SW 1271 (cell line): ENCODE measurements at regions not wholly inside any gene's neighbourhood (a gene's known extent, or its start where the extent isn't known, plus 50 kb on each side); places are given as distances from the start of the nearest gene placed in this dataset.

ENCODE experiments used
- DNase-seq, 2 experiments: peaks; one replicate each; lab custom pipeline; 2025; lab: John Stamatoyannopoulos, UW

- no peak for DNase-seq
These were observed 416.7 kb upstream of the CRIM1 start for GRCh38 chr2:35938838-35939237.

GRCh38 chr2:35933031-35933430 lies 422.5 kb upstream of the CRIM1 start:
- DNase-seq, result no peak

GRCh38 chr2:35932276-35932963 lies 423.2 kb upstream of the CRIM1 start:
- DNase-seq, result no peak

- no peak for DNase-seq
These were observed 424.0 kb upstream of the CRIM1 start for GRCh38 chr2:35931626-35932025.

GRCh38 chr2:35931115-35931514 lies 424.5 kb upstream of the CRIM1 start:
- DNase-seq, result no peak

GRCh38 chr2:35929551-35929950 lies 426.0 kb upstream of the CRIM1 start:
- no peak for DNase-seq

GRCh38 chr2:35920061-35920460 lies 435.5 kb upstream of the CRIM1 start:
- no peak for DNase-seq

- DNase-seq, result no peak
These were observed 440.3 kb upstream of the CRIM1 start for GRCh38 chr2:35915261-35915660.

GRCh38 chr2:35891936-35892335 lies 463.6 kb upstream of the CRIM1 start:
- no peak for DNase-seq

GRCh38 chr2:35891528-35891927 lies 464.1 kb upstream of the CRIM1 start:
- DNase-seq, result no peak

GRCh38 chr2:35887146-35887545 lies 468.4 kb upstream of the CRIM1 start:
- no peak for DNase-seq

GRCh38 chr2:35873921-35874320 lies 481.7 kb upstream of the CRIM1 start:
- peak in 1 of 2 experiments; percentile 13 for DNase-seq

- DNase-seq, result no peak
These were observed 483.9 kb upstream of the CRIM1 start for GRCh38 chr2:35871672-35872071.

GRCh38 chr2:35870713-35871112 lies 484.9 kb upstream of the CRIM1 start:
- no peak for DNase-seq

- DNase-seq, result no peak
These were observed 491.4 kb upstream of the CRIM1 start for GRCh38 chr2:35864141-35864540.

GRCh38 chr2:35858216-35858615 lies 497.4 kb upstream of the CRIM1 start:
- no peak for DNase-seq

GRCh38 chr2:35857498-35857897 lies 498.1 kb upstream of the CRIM1 start:
- DNase-seq, result no peak

GRCh38 chr2:35831385-35831784 lies 524.2 kb upstream of the CRIM1 start:
- no peak for DNase-seq

- no peak for DNase-seq
These were observed 524.7 kb upstream of the CRIM1 start for GRCh38 chr2:35830833-35831232.

GRCh38 chr2:35827086-35827485 lies 528.5 kb upstream of the CRIM1 start:
- no peak for DNase-seq

- no peak for DNase-seq
These were observed 532.9 kb upstream of the CRIM1 start for GRCh38 chr2:35822716-35823115.

- DNase-seq, result no peak
These were observed 533.9 kb upstream of the CRIM1 start for GRCh38 chr2:35821675-35822074.

GRCh38 chr2:35820391-35820790 lies 535.2 kb upstream of the CRIM1 start:
- DNase-seq, result no peak

- DNase-seq, result no peak
These were observed 536.5 kb upstream of the CRIM1 start for GRCh38 chr2:35819033-35819432.
